Hypothalamus (tissue), 51 donors: ENCODE measurements at regions not wholly inside any gene's neighbourhood (a gene's known extent, or its start where the extent isn't known, plus 50 kb on each side); places are given as distances from the start of the nearest gene placed in this dataset.
"Not testable (repeated sequence)": the region's sequence is repeated elsewhere in the genome, so short reads cannot be mapped to it uniquely, and the experiment has no call there.

Source experiments
- DNase-seq, 51 donors: peaks; one replicate each; lab custom pipeline; 2025; lab: John Stamatoyannopoulos, UW

GRCh38 chr16:21487956-21488355, 111.4 kb upstream of the METTL9 start:
- DNase-seq = not testable (repeated sequence)

- not testable (repeated sequence) for DNase-seq
Measured at GRCh38 chr16:21499046-21499445, 100.3 kb upstream of the METTL9 start.

- DNase-seq = not testable (repeated sequence)
Measured at GRCh38 chr16:21501223-21501868, 98.0 kb upstream of the METTL9 start.

- DNase-seq = peak in 50 of 51 donors; percentile 53 to 98 (median 91)
Measured at GRCh38 chr16:21501869-21502667, 97.3 kb upstream of the METTL9 start.

- not testable (repeated sequence) for DNase-seq
Measured at GRCh38 chr16:21503574-21503920, 95.8 kb upstream of the METTL9 start.

- DNase-seq = not testable (repeated sequence)
Measured at GRCh38 chr16:21503941-21504832, 95.2 kb upstream of the METTL9 start.

- DNase-seq = not testable (repeated sequence)
Measured at GRCh38 chr16:21505751-21506520, 93.4 kb upstream of the METTL9 start.

- peak in 4 of 51 donors; percentile 29 to 40 (median 37) for DNase-seq
Measured at GRCh38 chr16:21506857-21507456, 92.4 kb upstream of the METTL9 start.

- not testable (repeated sequence) for DNase-seq
Measured at GRCh38 chr16:21507631-21508305, 91.6 kb upstream of the METTL9 start.

GRCh38 chr16:21508661-21509436, 90.5 kb upstream of the METTL9 start:
- DNase-seq = peak in 1 of 51 donors; percentile 22

GRCh38 chr16:21509437-21510086, 89.8 kb upstream of the METTL9 start:
- peak in 33 of 51 donors; percentile 20 to 84 (median 47) for DNase-seq

- DNase-seq = not testable (repeated sequence)
Measured at GRCh38 chr16:21510869-21511255, 88.5 kb upstream of the METTL9 start.

GRCh38 chr16:21511315-21512210, 87.8 kb upstream of the METTL9 start:
- DNase-seq = peak in 25 of 51 donors; percentile 14 to 76 (median 45)

- peak in 1 of 51 donors; percentile 34 for DNase-seq
Measured at GRCh38 chr16:21512280-21513192, 86.8 kb upstream of the METTL9 start.

- DNase-seq = peak in 4 of 51 donors; percentile 17 to 41 (median 26)
Measured at GRCh38 chr16:21513337-21513741, 86.0 kb upstream of the METTL9 start.
